IMR-90 (cell line): ENCODE measurements at regions not wholly inside any gene's neighbourhood (a gene's known extent, or its start where the extent isn't known, plus 50 kb on each side); places are given as distances from the start of the nearest gene placed in this dataset.

ENCODE experiments used
- ATAC-seq: fragments of 200-7000 bp; cut with Tn5 transposase; 2 replicates; pipeline ENCODE4 v1.9.1; 2020; ENCODE audit warnings: low read depth, mild to moderate bottlenecking, moderate library complexity
- BruUV-seq: library from RNA; stranded (reverse); fragments of 400-500 nt; replicated peaks from 2 replicates; lab custom pipeline; 2021; lab: Mats Ljungman, UMichigan
- CTCF ChIA-PET: fragments of 300-600 bp; formaldehyde crosslinking; extraction: SDS; loops from one replicate; lab custom pipeline; 2021; ENCODE audit warnings: antibody characterized with exemption; lab: Yijun Ruan, JAX
- POLR2A ChIA-PET: fragments of 300-600 bp; sonication (Branson Sonifier 250); formaldehyde crosslinking; loops from one replicate; lab custom pipeline; 2022; ENCODE audit warnings: antibody characterized with exemption; ENCODE audit not compliant: unreplicated experiment; lab: Charles Lee
- DNase-seq: peaks from one replicate; pipeline ENCODE4 v3.0.0; 2013
- H2AFZ ChIP-seq: replicated peaks from 2 replicates; pipeline ENCODE3; 2013; ENCODE audit warnings: low read length, mild to moderate bottlenecking; ENCODE audit not compliant: poor library complexity
- H2AK5ac ChIP-seq: 2 replicates; pipeline ENCODE4 v1.6.1; 2013; ENCODE audit warnings: low read depth, low read length, inconsistent platforms
- H2AK9ac ChIP-seq: replicated peaks from 2 replicates; pipeline ENCODE3; 2013; ENCODE audit warnings: mild to moderate bottlenecking, low read depth, low read length, moderate library complexity; ENCODE audit not compliant: poor library complexity
- H2BK120ac ChIP-seq: 2 replicates; pipeline ENCODE4 v1.6.1; 2013; ENCODE audit warnings: low read depth, low read length, inconsistent platforms
- H2BK15ac ChIP-seq: 3 replicates; pipeline ENCODE4 v1.6.1; 2013; ENCODE audit warnings: low read depth, low read length, inconsistent platforms
- H2BK20ac ChIP-seq: 2 replicates; pipeline ENCODE4 v1.6.1; 2013; ENCODE audit warnings: low read depth, mild to moderate bottlenecking, inconsistent platforms, low read length, moderate library complexity
- H2BK5ac ChIP-seq: 2 replicates; pipeline ENCODE4 v1.6.1; 2013; ENCODE audit warnings: mild to moderate bottlenecking, low read depth, low read length, inconsistent platforms; ENCODE audit not compliant: poor library complexity, severe bottlenecking
- H3K14ac ChIP-seq: replicated peaks from 2 replicates; pipeline ENCODE4 v1.6.1; 2013; ENCODE audit warnings: low read depth, low read length, inconsistent platforms
- H3K18ac ChIP-seq: 2 replicates; pipeline ENCODE4 v1.6.1; 2013; ENCODE audit warnings: low read depth, low read length, control low read depth
- H3K23ac ChIP-seq: 2 replicates; pipeline ENCODE4 v1.6.1; 2013; ENCODE audit warnings: low read depth, low read length, inconsistent platforms
- H3K27ac ChIP-seq: 2 replicates; pipeline ENCODE4 v1.5.1; 2013; ENCODE audit warnings: mild to moderate bottlenecking, control low read depth, low read length; ENCODE audit not compliant: insufficient read depth
- H3K27me3 ChIP-seq: 2 replicates; pipeline ENCODE4 v1.6.1; 2013; ENCODE audit warnings: low read length; ENCODE audit not compliant: control insufficient read depth, insufficient read depth
- H3K36me3 ChIP-seq: 2 replicates; pipeline ENCODE4 v1.6.1; 2013; ENCODE audit warnings: low read length, mixed read lengths; ENCODE audit not compliant: control insufficient read depth, insufficient read depth
- H3K4ac ChIP-seq: 2 replicates; pipeline ENCODE4 v1.6.1; 2013; ENCODE audit warnings: low read depth, low read length, inconsistent platforms
- H3K4me1 ChIP-seq: 2 replicates; pipeline ENCODE4 v1.6.1; 2013; ENCODE audit warnings: low read length, mixed read lengths; ENCODE audit not compliant: control insufficient read depth, insufficient read depth
- H3K4me2 ChIP-seq: 2 replicates; pipeline ENCODE4 v1.6.1; 2013; ENCODE audit warnings: low read depth, mild to moderate bottlenecking, control low read depth, low read length, moderate library complexity
- H3K4me3 ChIP-seq: 2 replicates; pipeline ENCODE4 v1.5.1; 2013; ENCODE audit warnings: low read depth, mild to moderate bottlenecking, control low read depth, low read length, moderate library complexity; ENCODE audit not compliant: insufficient read depth
- H3K56ac ChIP-seq: 2 replicates; pipeline ENCODE4 v1.6.1; 2013; ENCODE audit warnings: low read length, inconsistent platforms; ENCODE audit not compliant: insufficient read depth; ENCODE audit errors: extremely low read depth
- H3K79me1 ChIP-seq, 2 experiments: 2 replicates each; pipeline ENCODE4 v1.6.1; 2013; ENCODE audit warnings: low read length in 2 of 2, inconsistent platforms in 1 of 2, low read depth in 1 of 2
- H3K9ac ChIP-seq: 2 replicates; pipeline ENCODE4 v1.6.1; 2013; ENCODE audit warnings: low read depth, low read length, control low read depth
- H3K9me1 ChIP-seq: 2 replicates; pipeline ENCODE4 v1.6.1; 2013; ENCODE audit warnings: low read length, inconsistent platforms; ENCODE audit not compliant: insufficient read depth
- H3K9me3 ChIP-seq: 2 replicates; pipeline ENCODE4 v1.6.1; 2013; ENCODE audit warnings: low read length; ENCODE audit not compliant: control insufficient read depth, insufficient read depth
- H4K20me1 ChIP-seq: 2 replicates; pipeline ENCODE4 v1.6.1; 2013; ENCODE audit warnings: low read length, inconsistent platforms; ENCODE audit not compliant: insufficient read depth
- H4K5ac ChIP-seq: 2 replicates; pipeline ENCODE4 v1.6.1; 2013; ENCODE audit warnings: mild to moderate bottlenecking, low read depth, low read length, control low read depth
- H4K8ac ChIP-seq, 2 experiments: 2 replicates each; pipeline ENCODE4 v1.6.1; 2013; ENCODE audit warnings: low read depth in 2 of 2, low read length in 2 of 2, control low read depth in 1 of 2, inconsistent platforms in 1 of 2
- H4K91ac ChIP-seq: 2 replicates; pipeline ENCODE4 v1.6.1; 2013; ENCODE audit warnings: low read depth, low read length, inconsistent platforms; ENCODE audit not compliant: insufficient read depth
- BHLHE40 ChIP-seq: fragments of 150-350 bp; IDR thresholded peaks from 2 replicates; pipeline ENCODE4 v1.6.1; 2016; ENCODE audit warnings: mild to moderate bottlenecking, low read depth, low read length
- CEBPB ChIP-seq: IDR thresholded peaks from 2 replicates; pipeline ENCODE4 v1.6.1; 2012; ENCODE audit warnings: low read depth, low read length, improper control_type of control experiment
- CHD1 ChIP-seq: IDR thresholded peaks from 2 replicates; pipeline ENCODE4 v1.6.1; 2012; ENCODE audit warnings: low read depth, low read length, improper control_type of control experiment
- FOS ChIP-seq: fragments of 150-350 bp; IDR thresholded peaks from 2 replicates; pipeline ENCODE4 v1.6.1; 2016; ENCODE audit warnings: low read depth, low read length
- MAFK ChIP-seq: IDR thresholded peaks from 2 replicates; pipeline ENCODE4 v1.6.1; 2012; ENCODE audit warnings: low read depth, low read length, improper control_type of control experiment
- MAZ ChIP-seq: IDR thresholded peaks from 2 replicates; pipeline ENCODE4 v1.6.1; 2012; ENCODE audit warnings: low read depth, mild to moderate bottlenecking, low read length, improper control_type of control experiment, moderate library complexity, borderline replicate concordance
- MXI1 ChIP-seq: IDR thresholded peaks from 2 replicates; pipeline ENCODE4 v1.6.1; 2012; ENCODE audit warnings: low read depth, mild to moderate bottlenecking, low read length, moderate library complexity, borderline replicate concordance
- NFE2L2 ChIP-seq: fragments of 150-350 bp; IDR thresholded peaks from 2 replicates; pipeline ENCODE4 v1.6.1; 2016; ENCODE audit warnings: low read depth, mild to moderate bottlenecking, low read length
- POLR2A ChIP-seq: IDR thresholded peaks from 2 replicates; pipeline ENCODE4 v1.6.1; 2012; ENCODE audit warnings: mild to moderate bottlenecking, low read depth, low read length
- RAD21 ChIP-seq: IDR thresholded peaks from 2 replicates; pipeline ENCODE4 v1.6.1; 2012; ENCODE audit warnings: low read length, improper control_type of control experiment
- RCOR1 ChIP-seq: IDR thresholded peaks from 2 replicates; pipeline ENCODE4 v1.6.1; 2012; ENCODE audit warnings: mild to moderate bottlenecking, low read length, improper control_type of control experiment; ENCODE audit not compliant: insufficient replicate concordance
- RFX5 ChIP-seq: IDR thresholded peaks from 2 replicates; pipeline ENCODE4 v1.8.0; 2012; ENCODE audit warnings: low read depth, mild to moderate bottlenecking, low read length, moderate library complexity
- SMC3 ChIP-seq: fragments of 150-350 bp; IDR thresholded peaks from 2 replicates; pipeline ENCODE4 v1.6.1; 2016; ENCODE audit warnings: low read depth, mild to moderate bottlenecking, antibody characterized with exemption, low read length, moderate library complexity
- whole genome bisulfite sequencing, 2 experiments: methylation state at CpG; one replicate each; pipeline versions ENCODE4 v1.1.5 to v1.1.7; 2013; ENCODE audit warnings: missing lambda C conversion rate in 2 of 2; ENCODE audit not compliant: insufficient read length in 1 of 2; ENCODE audit errors: extremely low coverage in 2 of 2; 5-methylcytosine and 5-hydroxymethylcytosine counted together
- dilution Hi-C: fragments of 300-500 bp; cut with HindIII; formaldehyde crosslinking; loops from one replicate; pipeline ENCODE4 v1.14.3; 2018; ENCODE audit warnings: low sequenced_read_pairs; ENCODE audit not compliant: unreplicated experiment
- in situ Hi-C: fragments of 300-500 bp; cut with MboI; formaldehyde crosslinking; loops from 3 replicates; pipeline ENCODE4 v1.14.3; 2019; ENCODE audit warnings: low sequenced_read_pairs, inconsistent platforms, mixed read lengths
- intact Hi-C: fragments of 100-400 bp; cut with micrococcal nuclease; formaldehyde crosslinking; loops from 2 replicates; pipeline ENCODE4 v1.10.0; 2022
- TF ChIP-seq, protein P1 (sequence below): fragments of 150-350 bp; IDR thresholded peaks from 2 replicates; pipeline ENCODE4 v1.6.1; 2016; ENCODE audit warnings: low read depth, mild to moderate bottlenecking, low read length, moderate library complexity, borderline replicate concordance
- TF ChIP-seq, protein P2 (sequence below): conservative IDR thresholded peaks from 2 replicates; pipeline ENCODE4 v1.5.1; 2012; ENCODE audit warnings: mild to moderate bottlenecking, low read depth, low read length, improper control_type of control experiment
- TF ChIP-seq, protein P3 (sequence below): fragments of 150-350 bp; IDR thresholded peaks from 2 replicates; pipeline ENCODE4 v1.6.1; 2017; ENCODE audit warnings: mild to moderate bottlenecking, antibody characterized with exemption, low read length, low read depth

DNA sequence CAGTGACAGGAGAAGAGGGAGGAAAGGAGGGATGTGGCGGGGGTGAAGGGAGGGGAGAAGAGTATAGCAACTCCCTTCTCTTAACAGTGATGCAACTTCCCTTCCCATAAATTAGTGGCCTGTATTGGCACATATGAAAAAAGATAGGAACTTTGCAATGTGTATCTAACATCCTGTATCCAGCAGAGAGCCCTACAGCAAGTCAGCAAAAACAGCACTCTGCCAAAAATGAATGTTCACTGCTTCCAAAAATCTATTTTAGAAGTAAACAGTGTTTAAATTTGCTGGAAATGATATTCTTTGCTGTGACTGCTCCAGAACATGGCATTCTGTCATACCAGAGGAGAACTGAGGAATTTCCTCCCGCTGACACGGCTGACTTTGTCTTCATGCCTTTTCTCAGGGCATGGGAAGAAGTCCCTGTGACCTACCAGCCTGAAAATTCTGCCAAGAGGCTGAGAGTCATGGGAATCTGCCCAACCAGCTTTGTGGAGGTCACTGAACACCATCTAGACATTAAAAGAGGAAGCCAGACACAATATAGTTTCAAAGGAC lies 343.4 kb upstream of the RASGEF1B start:
- Histone ChIP-seq H2AK5ac (no peak overlapping the region), H4K91ac (no peak overlapping the region), H4K8ac (no peak overlapping the region), H3K9me1 (no peaks in the 10 kb centered on the region), H3K79me1 (no peaks in the 10 kb centered on the region), H4K5ac (no peak overlapping the region), H3K4ac (no peak overlapping the region), H3K9me3 (no peaks in the 10 kb centered on the region), H3K4me1 (no peaks in the 10 kb centered on the region), H3K27me3 (no peaks in the 10 kb centered on the region), H3K14ac (no peak overlapping the region), H4K20me1 (no peaks in the 10 kb centered on the region), H3K27ac (no peak overlapping the region), H2BK15ac (no peak overlapping the region), H3K9ac (no peak overlapping the region), H3K36me3 (no peaks in the 10 kb centered on the region), H2BK120ac (no peak overlapping the region), H3K23ac (no peak overlapping the region), H3K4me2 (no peak overlapping the region), H3K18ac (no peak overlapping the region), H3K4me3 (no peak overlapping the region), H2AK9ac (no peak overlapping the region), H2BK5ac (no peak overlapping the region), H2BK20ac (no peak overlapping the region), H2AFZ (no peak overlapping the region), H3K56ac (no peak overlapping the region)
- ATAC-seq (no peak), DNase-seq (no peak)
- ChIA-PET CTCF (no interaction called here), POLR2A (no interaction called here)
- TF ChIP-seq, protein P1, sequence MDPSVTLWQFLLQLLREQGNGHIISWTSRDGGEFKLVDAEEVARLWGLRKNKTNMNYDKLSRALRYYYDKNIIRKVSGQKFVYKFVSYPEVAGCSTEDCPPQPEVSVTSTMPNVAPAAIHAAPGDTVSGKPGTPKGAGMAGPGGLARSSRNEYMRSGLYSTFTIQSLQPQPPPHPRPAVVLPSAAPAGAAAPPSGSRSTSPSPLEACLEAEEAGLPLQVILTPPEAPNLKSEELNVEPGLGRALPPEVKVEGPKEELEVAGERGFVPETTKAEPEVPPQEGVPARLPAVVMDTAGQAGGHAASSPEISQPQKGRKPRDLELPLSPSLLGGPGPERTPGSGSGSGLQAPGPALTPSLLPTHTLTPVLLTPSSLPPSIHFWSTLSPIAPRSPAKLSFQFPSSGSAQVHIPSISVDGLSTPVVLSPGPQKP = no peak
- TF ChIP-seq MAFK (no peak), MAZ (no peak), MXI1 (no peak), RCOR1 (no peak), SMC3 (no peak), BHLHE40 (no peak), RAD21 (no peak), CHD1 (no peak), RFX5 (no peak), POLR2A (no peak), FOS (no peak), CEBPB (no peak), NFE2L2 (no peak)
- TF ChIP-seq, protein P2, sequence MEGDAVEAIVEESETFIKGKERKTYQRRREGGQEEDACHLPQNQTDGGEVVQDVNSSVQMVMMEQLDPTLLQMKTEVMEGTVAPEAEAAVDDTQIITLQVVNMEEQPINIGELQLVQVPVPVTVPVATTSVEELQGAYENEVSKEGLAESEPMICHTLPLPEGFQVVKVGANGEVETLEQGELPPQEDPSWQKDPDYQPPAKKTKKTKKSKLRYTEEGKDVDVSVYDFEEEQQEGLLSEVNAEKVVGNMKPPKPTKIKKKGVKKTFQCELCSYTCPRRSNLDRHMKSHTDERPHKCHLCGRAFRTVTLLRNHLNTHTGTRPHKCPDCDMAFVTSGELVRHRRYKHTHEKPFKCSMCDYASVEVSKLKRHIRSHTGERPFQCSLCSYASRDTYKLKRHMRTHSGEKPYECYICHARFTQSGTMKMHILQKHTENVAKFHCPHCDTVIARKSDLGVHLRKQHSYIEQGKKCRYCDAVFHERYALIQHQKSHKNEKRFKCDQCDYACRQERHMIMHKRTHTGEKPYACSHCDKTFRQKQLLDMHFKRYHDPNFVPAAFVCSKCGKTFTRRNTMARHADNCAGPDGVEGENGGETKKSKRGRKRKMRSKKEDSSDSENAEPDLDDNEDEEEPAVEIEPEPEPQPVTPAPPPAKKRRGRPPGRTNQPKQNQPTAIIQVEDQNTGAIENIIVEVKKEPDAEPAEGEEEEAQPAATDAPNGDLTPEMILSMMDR = no peak
- TF ChIP-seq, protein P3, sequence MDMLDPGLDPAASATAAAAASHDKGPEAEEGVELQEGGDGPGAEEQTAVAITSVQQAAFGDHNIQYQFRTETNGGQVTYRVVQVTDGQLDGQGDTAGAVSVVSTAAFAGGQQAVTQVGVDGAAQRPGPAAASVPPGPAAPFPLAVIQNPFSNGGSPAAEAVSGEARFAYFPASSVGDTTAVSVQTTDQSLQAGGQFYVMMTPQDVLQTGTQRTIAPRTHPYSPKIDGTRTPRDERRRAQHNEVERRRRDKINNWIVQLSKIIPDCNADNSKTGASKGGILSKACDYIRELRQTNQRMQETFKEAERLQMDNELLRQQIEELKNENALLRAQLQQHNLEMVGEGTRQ = no peak
- WGBS, 2 experiments = no CpG with 5 or more reads among the region's 3 CpGs
- dilution Hi-C loops = no loop called here
- in situ Hi-C loops = no loop called here
- no TSS peak for BruUV-seq
- intact Hi-C loops = no loop called here
